GM19467 (cell line): ENCODE measurements at regions not wholly inside any gene's neighbourhood (a gene's known extent, or its start where the extent isn't known, plus 50 kb on each side); places are given as distances from the start of the nearest gene placed in this dataset.
A peak's percentile ranks its signal among the peaks of the same experiment; 100 is the strongest.
"Not testable (repeated sequence)": the region's sequence is repeated elsewhere in the genome, so short reads cannot be mapped to it uniquely, and the experiment has no call there.

Experiments used
- ATAC-seq: cut with Tn5 transposase; IDR thresholded peaks from one replicate; pipeline ENCODE4 v1.9.1; 2021; ENCODE audit warnings: mild to moderate bottlenecking, moderate library complexity; ENCODE audit not compliant: unreplicated experiment

- ATAC-seq = no peak
Measured at GRCh38 chr9:71514344-71514975, 253.9 kb downstream of the CEMIP2 start.

GRCh38 chr9:71509054-71509453 is 259.3 kb downstream of the CEMIP2 start:
- ATAC-seq = no peak

GRCh38 chr9:71508141-71508540 is 260.2 kb downstream of the CEMIP2 start:
- not testable (repeated sequence) for ATAC-seq

- no peak for ATAC-seq
Measured at GRCh38 chr9:71506821-71507220, 261.5 kb downstream of the CEMIP2 start.

GRCh38 chr9:71504636-71505035 is 263.7 kb downstream of the CEMIP2 start:
- ATAC-seq = no peak

GRCh38 chr9:71498691-71499090 is 269.6 kb downstream of the CEMIP2 start:
- ATAC-seq = no peak

GRCh38 chr9:71490810-71491209 is 277.5 kb downstream of the CEMIP2 start:
- no peak for ATAC-seq

GRCh38 chr9:71487061-71487460 is 281.3 kb downstream of the CEMIP2 start:
- ATAC-seq = no peak

- no peak for ATAC-seq
Measured at GRCh38 chr9:71485326-71485725, 283.0 kb downstream of the CEMIP2 start.

- ATAC-seq = no peak
Measured at GRCh38 chr9:71483436-71483835, 284.9 kb downstream of the CEMIP2 start.

- no peak for ATAC-seq
Measured at GRCh38 chr9:71479621-71480020, 288.7 kb downstream of the CEMIP2 start.

- ATAC-seq = no peak
Measured at GRCh38 chr9:71472400-71472799, 295.9 kb downstream of the CEMIP2 start.

GRCh38 chr9:71465392-71465791 is 302.9 kb downstream of the CEMIP2 start:
- no peak for ATAC-seq

- no peak for ATAC-seq
Measured at GRCh38 chr9:71459082-71459481, 309.2 kb downstream of the CEMIP2 start.

GRCh38 chr9:71446473-71447411 is 321.6 kb downstream of the CEMIP2 start:
- peak; percentile 73 for ATAC-seq

GRCh38 chr9:71446106-71446472 is 322.2 kb downstream of the CEMIP2 start:
- ATAC-seq = no peak

GRCh38 chr9:71442937-71443336 is 321.5 kb upstream of the TRPM3 start:
- no peak for ATAC-seq

GRCh38 chr9:71441266-71441665 is 319.8 kb upstream of the TRPM3 start:
- ATAC-seq = no peak

GRCh38 chr9:71431931-71432330 is 310.5 kb upstream of the TRPM3 start:
- no peak for ATAC-seq

GRCh38 chr9:71407341-71407740 is 285.9 kb upstream of the TRPM3 start:
- ATAC-seq = not testable (repeated sequence)

- ATAC-seq = no peak
Measured at GRCh38 chr9:71403106-71403505, 281.7 kb upstream of the TRPM3 start.

GRCh38 chr9:71393005-71393404 is 271.6 kb upstream of the TRPM3 start:
- no peak for ATAC-seq
